HG03521 (cell line): ENCODE measurements at regions not wholly inside any gene's neighbourhood (a gene's known extent, or its start where the extent isn't known, plus 50 kb on each side); places are given as distances from the start of the nearest gene placed in this dataset.

Experiments used
- ATAC-seq: cut with Tn5 transposase; IDR thresholded peaks from one replicate; pipeline ENCODE4 v1.9.1; 2021; ENCODE audit warnings: mild to moderate bottlenecking, moderate library complexity; ENCODE audit not compliant: unreplicated experiment

DNA sequence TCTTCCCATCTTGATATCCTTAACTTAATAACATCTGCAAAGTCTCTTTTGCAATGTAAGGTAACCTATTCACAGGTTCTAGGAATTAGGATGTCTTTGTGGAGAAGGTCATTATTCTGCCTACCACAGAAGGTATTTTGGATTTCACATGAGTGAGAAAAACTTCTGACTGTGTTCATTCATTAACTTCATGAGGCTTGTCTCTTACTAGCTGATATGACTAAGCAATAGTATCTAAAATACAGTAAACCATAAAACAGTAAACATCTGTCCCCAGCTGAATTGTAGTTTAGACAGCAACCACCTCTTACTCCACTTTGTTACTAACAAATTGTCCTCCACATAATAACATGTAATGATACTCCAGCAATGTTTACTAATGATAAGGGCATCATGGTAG lies 198.1 kb downstream of the SEC23A start:
- ATAC-seq, result no peak

DNA sequence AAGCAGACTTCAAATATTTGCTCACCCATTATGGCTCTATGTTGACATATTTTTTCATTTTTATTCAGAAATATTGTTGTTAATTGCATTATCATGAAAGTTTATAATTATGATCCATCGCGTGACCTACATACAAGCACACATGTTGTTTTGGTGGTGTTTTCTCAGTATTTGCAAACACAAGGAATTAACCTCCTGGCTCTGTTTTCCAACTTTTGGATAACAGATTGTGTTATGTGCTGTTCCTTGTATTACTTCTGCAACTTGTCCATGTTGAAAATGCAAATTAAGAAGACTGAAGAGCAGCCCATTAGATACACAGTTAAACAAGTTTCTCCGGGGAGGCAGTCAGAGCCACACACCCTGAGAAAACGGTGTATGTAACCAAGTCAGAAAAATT lies 201.2 kb downstream of the SEC23A start:
- no peak for ATAC-seq

DNA sequence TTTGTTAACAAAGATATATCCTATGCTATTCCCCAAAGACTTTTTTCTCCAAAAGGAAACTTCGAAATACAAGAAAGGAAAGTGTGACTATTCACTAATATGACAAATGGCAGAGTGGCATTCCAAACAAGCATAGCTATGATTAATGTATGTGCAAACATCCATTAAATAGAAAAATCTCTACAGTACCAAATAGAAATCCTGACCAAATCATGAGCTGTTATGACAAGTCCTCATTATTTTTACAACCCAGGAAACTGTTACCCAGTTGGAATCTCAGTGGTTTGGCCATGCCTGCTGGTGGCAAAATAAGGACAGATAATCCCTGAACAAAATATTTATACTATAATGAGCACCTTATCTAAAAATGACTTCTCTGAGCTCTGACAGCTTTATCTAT lies 202.1 kb downstream of the SEC23A start:
- ATAC-seq, result no peak

DNA sequence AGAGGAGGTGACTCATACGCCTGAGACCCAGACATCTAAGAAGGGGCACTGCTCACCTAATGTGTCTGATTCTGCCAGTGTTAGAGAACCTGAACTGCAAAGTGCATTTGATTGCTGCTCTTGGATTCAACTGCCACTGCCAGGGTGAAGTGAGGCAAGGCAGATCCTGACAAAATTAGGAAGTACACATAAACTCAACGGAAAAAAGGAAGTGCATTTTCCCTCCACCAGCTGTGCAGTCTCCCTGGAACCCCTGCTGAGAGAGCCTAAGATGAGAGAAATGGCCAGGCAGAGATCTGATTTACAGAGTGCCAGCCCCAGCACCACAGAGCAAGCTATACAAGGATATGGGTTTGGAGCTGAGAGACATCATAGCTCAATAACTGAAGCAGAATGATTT lies 215.3 kb downstream of the SEC23A start:
- ATAC-seq, result no peak

DNA sequence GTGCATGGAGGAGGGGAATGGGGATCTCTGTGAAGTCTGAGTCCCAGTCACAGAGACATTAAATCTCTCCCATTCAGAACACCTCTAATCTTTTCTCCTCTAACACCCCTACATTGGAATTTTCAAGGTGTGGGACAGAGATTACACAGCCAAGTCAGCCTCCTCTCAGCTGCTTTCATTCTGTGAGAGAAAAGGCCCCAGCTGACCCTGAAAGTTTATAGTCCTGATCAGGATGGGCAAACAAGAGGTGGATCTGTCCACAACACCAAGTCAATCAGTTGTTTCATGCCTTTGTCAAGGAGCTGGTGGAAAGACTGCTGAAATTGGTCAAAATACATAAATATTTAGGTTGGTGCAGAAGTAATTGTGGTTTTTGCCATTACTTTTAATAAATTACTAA lies 218.9 kb downstream of the SEC23A start:
- ATAC-seq, result no peak

DNA sequence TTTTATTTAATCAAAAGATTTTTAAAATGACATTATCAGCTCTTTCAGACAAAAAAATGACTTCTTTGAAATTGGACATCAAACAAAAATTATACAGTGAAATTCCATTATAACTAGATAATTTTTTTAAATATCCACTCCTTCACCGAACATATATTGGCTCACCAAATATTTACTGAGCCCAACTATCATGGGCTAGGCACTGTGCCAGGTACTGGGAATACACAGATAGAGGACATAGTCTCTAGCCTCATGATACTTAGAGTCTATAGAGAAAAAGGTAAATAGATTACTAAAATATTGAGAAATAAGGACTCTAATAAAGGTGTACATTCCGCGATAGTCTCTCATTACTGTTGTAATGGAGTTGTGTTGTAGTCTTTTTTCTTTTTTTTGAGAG lies 219.9 kb downstream of the SEC23A start:
- no peak for ATAC-seq

DNA sequence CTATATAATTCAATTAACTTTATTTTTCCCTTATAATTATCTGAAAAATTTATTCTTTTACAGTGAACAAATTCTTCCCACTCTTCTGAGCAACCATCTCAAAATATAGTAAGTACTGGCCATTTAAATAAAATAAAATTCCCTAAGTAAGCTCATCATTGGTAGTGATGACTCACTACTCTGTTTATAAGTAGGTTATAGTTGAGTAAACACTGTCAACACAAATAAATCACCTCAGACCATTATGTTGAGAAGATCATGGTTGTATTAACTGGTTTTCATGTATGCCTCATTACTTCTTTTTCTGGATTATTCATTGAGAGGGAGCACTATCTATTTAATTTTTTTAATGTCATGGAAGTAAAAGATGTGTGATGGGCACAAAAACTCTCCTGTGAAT lies 220.5 kb downstream of the SEC23A start:
- no peak for ATAC-seq

DNA sequence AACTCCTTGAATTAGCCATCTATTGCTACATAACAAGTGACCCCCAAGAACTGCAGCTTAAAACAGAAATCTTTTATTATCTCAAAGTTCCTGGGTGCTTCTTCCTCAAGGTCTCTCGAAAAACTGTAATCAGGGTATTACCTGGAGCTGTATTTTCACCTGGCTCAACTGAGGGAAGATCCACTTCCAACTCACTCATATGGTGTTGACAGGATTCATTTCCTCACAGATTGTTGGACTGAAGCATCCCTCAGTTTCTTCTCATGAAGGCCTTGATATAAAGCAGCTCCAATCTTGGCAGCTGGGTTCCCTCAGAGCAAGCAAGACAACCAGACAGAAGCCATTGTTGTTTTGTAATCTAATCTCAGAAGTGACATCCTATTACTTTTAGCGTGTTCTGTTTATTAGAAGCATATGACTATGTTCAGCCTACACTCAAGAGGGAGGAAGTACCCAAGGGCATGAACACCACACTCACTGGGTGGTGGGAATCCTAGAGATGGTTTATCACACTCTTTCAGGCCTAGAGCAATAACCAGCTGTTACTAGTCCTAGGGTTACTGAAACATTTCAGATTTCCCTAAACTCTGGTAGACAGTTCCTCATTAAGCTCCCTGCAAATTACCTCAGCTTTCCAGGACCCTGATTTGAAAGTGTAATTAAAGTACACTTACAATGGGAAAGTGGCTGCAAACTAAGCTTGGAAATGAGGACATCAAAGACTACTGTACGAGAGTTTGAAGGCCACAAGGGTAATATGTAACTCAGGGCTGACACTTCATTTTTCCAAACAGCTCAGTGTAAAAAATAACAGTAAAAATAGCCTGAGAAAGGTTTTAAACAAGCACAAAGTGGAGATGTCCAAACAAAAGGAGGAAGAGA lies 222.2 kb downstream of the SEC23A start:
- ATAC-seq, result no peak

DNA sequence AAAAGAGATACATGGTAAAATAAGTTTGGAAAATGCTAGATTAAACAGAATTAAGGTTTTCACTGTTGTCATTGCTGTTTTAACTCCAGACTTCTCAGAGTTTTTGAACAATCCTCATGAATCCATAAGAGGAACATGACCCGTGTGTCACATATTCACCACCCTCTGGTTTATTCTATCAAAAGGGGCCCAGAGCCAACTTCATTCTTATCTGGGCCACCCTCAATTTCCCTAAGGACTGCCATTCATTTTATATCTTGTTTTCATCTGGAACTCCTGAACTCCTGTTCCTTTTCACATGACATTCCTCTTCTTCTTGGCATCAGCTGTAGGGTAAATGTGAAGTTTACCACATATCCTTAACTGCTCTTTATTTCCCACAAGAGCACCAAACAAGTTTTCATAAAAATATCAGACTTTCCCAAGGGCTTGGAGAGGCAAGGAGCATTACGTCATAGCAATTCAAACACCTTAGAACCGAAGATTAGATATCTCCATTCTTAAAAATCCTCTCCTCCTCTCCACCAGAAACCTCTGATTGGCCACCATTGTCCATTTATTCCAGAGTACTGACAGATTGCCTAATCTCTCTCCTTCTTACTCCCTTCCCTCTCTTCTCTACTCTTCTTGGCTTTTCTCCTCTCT lies 225.2 kb downstream of the SEC23A start:
- no peak for ATAC-seq

DNA sequence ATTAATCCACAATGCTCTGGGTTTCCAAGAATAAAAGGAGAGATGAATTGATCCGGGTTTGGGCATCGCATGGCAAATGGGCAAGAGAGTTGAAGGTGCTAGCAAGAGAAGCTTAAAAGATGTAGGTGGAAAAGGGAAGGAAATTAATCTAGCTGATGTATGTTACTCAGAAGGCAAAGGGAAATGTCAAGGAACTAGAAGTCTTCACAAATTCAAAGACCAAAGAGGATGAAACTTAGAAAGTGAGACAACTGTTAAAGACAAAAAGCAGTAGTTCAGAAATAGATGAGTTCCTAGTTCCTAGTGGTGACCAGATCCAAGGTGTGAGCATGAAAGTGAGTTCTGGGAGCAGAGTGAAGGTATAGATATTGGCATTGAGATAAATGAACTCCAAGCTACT lies 228.3 kb downstream of the SEC23A start:
- no peak for ATAC-seq

DNA sequence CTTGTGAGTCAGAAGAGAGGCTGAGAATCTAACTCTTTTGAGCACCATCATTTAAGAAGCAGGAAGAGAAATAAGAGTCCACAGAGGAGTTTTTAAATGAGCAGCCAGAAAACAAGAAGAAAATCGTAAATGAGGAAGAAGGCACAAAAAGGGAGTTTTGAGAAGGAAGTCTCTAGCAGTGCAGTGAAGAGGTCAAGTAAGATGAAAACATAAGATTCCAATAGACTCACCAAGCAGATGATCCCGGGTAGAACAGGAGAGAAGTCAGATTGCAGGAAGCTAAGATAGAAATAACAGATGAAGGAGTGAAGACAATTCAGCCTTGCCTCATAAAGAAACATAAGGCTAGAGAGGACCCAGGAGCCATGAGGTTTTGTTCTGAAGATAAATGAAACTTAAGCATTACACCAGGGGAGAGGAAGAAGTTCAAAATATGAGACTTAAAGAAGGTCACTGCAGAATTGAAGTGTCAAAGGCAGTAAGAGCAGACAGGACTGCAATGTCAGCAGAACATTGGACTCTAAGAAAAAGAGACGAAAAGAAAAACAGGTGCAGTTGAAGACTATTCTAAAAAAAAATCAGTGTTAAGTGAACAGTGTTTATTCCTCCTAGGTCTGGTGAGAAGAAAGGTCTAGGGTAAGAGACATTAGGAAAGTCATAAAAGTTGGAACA lies 229.0 kb downstream of the SEC23A start:
- ATAC-seq, result no peak

DNA sequence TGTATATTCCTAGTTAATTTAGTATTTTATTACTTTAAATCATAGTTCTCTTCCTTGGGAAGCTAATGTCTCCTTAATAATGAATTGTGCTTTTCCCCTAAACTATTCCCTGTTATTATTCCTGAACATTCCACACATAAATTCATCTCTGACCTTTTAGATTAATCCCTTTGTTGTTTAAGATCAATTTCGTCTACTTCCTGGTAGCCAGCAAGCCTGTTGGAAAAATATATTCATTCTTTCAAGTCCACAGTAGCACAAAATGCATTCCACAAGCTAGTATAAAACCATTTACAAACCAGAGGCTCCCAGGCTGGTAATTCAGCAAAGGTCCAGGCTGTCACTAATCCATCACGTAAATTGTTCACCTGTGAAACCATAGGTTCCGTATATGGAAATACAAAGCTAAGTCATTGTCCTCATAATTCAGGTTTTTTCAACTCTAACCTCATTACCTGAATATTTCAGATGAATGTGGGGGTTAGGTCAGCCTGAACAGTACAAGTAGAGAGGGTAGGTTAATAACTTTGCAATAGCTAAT lies 232.7 kb downstream of the SEC23A start:
- ATAC-seq, result no peak

DNA sequence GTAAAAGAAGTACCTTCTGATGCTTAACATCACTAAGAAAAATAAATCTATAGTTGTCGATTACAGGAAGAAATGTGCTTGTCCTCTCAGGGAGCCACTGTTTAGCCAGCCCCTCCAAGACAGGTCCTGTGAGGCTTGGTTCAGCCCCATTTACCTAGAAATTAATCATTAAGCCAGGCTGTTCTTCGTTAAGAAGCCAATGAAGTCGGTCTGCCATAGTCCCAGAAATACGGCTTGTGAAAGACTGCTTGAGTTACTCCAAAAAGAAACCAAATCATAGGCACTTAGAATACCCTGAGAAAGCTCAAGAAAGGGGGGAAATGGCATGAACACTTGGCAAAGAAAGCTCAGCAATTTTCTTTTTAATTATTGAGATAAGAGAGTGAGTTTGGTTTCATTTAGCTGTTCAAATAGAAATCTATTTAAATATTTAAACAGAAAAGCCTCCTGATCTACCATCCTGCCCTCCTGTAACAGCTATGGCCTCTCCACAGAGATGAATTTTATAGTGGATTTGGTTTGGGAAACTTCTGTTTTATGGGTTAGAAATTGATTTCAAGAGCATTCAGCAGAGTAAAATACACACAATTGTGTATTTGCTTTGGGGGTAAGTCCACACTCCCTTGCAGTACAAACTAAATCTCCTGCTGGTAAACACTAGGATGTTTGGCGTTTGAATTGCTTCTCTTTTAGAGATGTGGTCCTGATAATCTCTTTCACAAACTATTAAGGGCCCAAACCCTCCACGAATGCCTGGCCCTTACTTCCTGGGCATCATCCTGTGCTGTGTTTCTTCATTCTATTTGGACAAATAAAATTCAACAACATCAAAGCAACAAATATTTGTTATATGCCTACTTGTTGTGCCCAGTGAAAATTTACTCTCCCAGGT lies 234.4 kb downstream of the SEC23A start:
- ATAC-seq, result no peak

DNA sequence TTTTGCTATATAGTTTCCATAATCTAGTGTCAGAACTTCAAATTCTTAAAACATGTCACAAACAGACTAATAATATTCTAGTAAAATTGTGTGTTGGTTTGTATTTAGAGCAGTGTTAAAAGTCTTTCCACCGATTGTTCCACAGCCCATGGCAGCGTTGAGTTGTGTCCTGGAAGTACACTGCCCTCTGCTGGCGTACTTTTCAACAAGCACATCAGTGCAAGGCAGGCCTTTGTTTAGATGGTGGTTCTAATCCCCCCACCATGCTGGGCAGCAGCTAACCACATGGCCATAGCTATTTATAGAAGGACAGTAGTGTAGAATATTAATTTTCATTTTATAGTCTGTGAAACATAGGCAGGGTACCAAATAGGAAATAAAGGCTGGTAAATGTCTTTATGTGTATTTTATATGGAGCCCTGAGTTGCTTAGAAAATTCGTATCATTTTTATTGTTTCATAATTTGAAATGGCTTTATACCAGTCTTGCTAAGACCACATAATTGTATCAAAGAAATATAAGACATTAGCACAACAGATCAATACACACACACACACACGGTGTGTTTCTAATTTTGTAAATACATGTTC lies 235.4 kb downstream of the SEC23A start:
- ATAC-seq, result peak; percentile 80

DNA sequence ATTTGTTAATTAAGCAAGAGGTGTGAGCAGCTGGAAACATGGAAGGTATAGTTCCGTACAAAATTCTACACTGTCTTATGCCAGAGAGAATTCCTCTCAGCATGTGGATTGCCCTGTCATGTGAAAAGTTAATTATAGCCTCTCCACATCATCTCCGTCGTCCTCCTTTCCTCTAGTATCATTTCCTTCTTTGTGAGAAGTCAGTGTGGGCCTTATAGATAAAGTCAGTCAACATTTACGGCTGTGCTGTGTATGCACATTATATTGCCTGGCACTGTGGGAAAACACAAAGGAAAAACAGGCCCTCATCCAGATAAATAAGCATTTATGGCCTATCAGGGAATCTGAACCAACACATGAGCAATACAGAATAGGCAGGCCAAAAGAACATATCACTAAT lies 236.6 kb downstream of the SEC23A start:
- ATAC-seq, result no peak

DNA sequence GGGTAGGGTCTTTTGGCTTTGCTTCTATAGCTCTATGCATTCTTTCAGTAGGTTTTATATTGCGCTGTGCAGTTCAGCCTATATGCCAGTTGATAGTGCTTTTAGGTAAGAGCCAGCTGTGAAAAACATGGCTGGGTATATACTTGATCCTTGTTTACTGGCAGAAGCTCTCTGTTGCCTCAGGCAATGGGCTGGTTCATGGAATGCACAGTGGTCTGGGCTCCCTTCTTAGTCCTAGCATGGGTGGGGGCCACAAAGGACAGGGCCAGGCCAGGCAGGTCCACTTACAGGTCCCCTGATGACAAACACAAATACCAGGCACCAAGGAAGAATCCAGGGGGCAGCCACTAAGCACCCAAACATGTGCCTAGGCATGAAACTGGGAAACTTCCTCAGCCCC lies 240.7 kb downstream of the SEC23A start:
- no peak for ATAC-seq

DNA sequence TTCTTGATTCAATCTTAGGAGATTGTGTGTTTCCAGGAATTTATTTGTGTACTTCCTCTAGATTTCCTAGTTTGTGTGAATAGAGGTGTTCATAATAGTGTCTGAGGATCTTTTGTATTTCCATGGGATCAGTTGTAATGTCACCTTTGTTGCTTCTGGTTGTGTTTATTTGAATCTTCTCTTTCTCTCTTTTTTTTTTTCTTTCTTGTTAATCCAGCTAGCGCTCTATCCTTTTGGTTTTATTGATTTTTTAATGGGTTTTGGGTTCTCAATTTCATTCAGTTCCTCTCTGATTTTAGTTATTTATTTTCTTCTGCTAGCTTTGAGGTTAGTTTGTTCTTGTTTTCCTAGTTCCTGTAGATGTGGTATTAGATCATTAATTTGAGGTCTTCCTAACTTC lies 242.5 kb downstream of the SEC23A start:
- no peak for ATAC-seq

DNA sequence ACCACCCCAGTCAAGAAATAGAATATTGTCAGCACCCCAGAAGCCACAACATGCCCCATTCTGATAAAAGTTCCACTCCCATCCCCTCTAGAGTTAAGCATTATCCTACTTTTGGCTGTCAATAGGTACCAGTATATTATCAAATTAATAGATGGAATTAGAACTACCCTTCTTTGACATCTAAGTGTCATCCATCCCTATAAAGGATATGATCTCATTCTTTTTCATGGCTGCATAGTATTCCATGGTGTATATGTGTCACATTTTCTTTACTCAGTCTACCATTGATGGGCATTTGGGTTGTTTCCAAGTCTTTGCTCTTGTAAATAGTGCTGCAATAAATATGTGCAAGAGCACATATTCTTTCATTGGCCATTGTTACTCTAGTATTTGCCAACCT lies 246.2 kb downstream of the SEC23A start:
- no peak for ATAC-seq

DNA sequence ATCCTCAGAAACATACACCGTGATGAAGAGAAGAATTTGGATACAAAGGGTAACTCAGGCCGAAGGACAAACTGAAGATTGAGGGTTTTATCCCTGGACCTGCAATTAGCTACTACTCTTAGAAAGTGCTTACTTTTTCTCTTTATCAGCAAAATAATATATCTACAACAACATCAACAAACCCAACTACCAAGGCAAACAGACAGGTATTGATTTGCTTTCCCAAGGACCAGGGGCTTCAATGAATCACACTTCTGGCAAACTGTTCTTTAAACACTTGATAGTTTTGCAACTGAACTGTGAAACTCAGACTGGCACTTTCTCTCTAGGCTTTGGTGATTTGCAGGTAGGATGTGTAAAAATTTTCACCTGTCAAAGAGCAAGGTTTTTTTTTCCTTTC lies 247.5 kb downstream of the SEC23A start:
- ATAC-seq, result no peak

DNA sequence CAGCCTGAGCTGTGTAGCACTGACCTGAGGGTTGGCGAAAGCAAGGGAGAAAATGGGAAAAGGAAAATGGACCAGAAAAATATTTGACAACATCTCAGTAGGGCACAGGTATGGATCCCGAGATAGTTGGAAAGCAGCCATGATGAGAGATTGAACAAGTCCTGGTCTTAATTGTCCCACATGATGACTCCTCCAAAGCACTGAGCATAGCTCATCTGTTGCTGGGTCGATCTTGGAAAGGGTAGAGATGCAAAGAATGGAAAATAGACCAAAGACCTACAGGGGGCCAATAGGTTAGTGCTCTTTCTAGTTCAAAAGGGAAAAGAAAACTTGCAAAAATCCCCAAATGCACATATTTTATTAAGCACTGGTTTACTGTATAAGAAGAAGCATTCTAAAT lies 251.9 kb downstream of the SEC23A start:
- ATAC-seq, result no peak
